ENCODE measurements at regions not wholly inside any gene's neighbourhood (a gene's known extent, or its start where the extent isn't known, plus 50 kb on each side); places are given as distances from the start of the nearest gene placed in this dataset.
"Not testable (repeated sequence)": the region's sequence is repeated elsewhere in the genome, so short reads cannot be mapped to it uniquely, and the experiment has no call there.

DNA sequence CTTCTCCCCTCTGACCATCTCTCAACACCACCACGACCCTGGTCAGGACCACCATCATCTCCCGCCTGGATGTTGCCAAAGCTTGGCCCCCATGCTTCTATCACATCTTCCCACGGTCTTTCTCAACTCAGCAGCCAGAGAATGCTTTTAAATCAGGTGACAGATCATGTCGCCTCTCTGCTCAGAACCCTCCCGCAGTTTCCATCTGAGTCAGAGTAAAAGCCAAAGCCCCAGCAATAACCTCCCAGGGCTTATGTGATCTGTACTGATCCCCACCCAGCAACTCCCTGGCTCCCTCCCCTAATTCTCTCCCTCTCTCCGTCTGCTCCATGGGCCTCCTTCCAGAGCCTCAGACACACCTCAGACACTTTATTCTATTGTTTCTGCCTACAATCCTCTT is 193.1 kb downstream of the CEP170 start:
- not testable (repeated sequence) for TF ChIP-seq TAF1 (IDR thresholded peaks at IDR 0.05; ENCODE audit: borderline replicate concordance, low read depth, low read length); POLR2A (IDR thresholded peaks at IDR 0.05; ENCODE audit: low read depth, low read length); POLR2AphosphoS5 (IDR thresholded peaks at IDR 0.05; ENCODE audit: low read depth, low read length)
